ENCODE measurements at regions not wholly inside any gene's neighbourhood (a gene's known extent, or its start where the extent isn't known, plus 50 kb on each side); places are given as distances from the start of the nearest gene placed in this dataset.

GRCh38 chr4:159483782-159484741 is 381.2 kb downstream of the RAPGEF2 start:
- TF ChIP-seq CTCF (IDR thresholded peaks at IDR 0.05): no peak
- TF ChIP-seq POLR2A (IDR thresholded peaks at IDR 0.05): no peak
